Activated CD4-positive, alpha-beta T cell treated with anti-CD3 and anti-CD28 coated beads for 24 hours (primary cell): ENCODE measurements at regions not wholly inside any gene's neighbourhood (a gene's known extent, or its start where the extent isn't known, plus 50 kb on each side); places are given as distances from the start of the nearest gene placed in this dataset.

ENCODE experiments used
- DNase-seq, 2 donors: peaks; one replicate each; pipeline ENCODE4 v3.0.0-alpha.2; 2020; ENCODE audit warnings: low read depth in 2 of 2

DNA sequence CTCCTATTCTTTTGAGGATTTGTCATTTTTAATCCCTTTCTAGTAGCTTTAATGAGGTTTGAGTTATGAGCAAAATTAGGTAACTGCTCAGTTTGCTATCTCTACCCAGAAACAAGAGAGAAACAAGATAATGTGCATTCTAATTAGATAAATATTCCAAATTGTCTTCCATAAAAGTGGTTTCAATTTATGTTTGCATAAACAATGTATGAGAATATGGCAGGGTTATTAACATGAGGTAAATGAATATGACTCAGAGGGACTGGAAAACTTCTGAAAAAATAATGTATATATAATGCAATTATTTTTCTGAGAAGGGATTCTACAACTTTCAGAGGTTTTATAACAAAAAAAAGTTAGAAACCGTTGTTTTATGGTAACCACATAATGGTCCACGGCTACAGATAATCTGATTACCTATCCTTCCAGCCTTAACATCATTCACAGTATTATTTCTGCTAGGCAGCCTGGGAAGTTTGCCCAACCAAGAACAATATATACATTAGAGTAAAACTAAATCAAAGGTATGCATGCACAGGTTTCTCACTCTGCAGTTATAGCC lies 101.2 kb downstream of the CRPPA start:
- no peak for DNase-seq

DNA sequence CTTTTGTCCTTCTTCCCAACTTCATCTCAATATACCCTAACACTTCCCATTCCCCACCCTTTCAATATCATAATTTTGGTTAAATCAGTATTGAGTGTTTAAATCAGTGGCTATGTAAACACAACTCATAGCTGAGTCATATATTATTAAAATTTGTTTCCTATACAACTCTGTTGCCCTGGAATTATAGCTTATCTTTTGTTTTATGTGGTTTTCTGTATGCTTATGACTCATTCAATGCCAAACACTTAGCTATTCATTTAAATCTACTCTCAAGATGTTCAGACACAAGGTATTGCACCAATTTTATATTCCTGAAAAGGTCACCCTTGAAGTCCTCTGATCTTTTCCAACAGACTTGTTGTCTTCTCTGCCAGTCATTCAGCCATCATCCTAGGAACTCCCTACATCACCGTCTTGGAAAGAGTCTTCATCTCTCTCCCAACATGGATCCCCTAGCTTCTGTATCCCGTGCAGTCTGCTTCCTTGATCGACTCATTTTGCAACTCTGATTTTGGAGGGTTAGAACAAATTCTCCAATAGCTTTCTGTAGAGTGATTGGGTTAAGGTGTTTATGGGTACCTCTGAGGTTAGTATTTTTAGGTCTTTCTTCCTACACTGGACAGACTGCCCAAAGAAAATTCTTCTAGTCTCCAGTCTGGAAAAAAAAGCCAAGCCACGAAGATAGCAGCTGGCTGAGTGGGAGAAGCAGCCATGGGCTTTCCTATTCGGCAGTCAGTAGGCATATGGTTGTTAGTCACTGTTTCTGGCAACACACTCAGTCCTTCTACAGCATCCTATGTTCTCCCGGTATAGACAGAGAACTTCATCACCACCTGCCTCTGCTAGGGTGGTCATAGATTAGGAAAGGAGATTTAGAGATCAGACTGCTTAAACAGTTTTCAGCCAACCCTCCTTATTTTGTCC lies 102.1 kb downstream of the CRPPA start:
- no peak for DNase-seq

- DNase-seq, result no peak
These were observed 102.9 kb downstream of the CRPPA start for GRCh38 chr7:16318463-16318862.

DNA sequence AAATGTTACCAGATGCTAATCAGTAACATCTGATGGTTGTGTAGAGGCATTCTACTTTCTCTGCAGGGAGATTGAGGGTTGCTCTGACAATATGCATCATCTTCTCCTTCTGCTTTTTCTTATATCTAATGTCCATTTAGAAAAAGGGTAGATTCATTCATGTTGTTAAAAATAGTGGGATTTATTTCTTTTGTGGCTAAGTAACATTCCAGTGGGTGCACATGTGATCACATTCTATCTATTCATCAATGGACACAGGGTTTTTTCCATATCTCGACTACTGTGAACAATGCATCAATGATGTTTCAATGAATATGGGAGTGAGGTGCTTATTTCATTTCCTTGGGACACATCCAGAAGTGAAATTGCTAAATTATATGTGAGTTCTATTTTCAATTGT lies 103.9 kb downstream of the CRPPA start:
- DNase-seq, result no peak

GRCh38 chr7:16315280-16315679 lies 106.1 kb downstream of the CRPPA start:
- DNase-seq, result no peak

- DNase-seq, result no peak
These were observed 112.2 kb downstream of the CRPPA start for GRCh38 chr7:16309129-16309528.

DNA sequence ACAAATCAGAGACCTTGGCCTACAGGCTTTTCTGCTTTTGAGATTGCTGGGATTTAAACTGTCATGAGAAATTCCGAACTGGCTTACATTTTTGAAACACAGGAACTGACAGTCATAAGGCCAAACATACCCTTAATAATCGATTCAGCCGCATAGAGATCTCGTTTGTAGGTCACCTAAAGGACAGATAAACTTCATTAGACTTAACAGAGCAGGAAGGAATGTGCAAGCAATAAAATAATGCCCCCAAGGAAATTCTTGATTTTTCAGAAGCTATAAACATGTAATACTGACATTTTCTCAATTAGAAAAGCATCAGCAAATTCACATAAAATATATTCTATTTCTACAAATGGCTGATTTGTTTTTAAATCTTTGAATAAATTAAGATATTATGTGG lies 120.0 kb downstream of the CRPPA start:
- DNase-seq, result no peak

- DNase-seq, result no peak
These were observed 120.9 kb downstream of the CRPPA start for GRCh38 chr7:16300361-16300895.

- DNase-seq, result no peak
These were observed 121.5 kb downstream of the CRPPA start for GRCh38 chr7:16299853-16300252.

DNA sequence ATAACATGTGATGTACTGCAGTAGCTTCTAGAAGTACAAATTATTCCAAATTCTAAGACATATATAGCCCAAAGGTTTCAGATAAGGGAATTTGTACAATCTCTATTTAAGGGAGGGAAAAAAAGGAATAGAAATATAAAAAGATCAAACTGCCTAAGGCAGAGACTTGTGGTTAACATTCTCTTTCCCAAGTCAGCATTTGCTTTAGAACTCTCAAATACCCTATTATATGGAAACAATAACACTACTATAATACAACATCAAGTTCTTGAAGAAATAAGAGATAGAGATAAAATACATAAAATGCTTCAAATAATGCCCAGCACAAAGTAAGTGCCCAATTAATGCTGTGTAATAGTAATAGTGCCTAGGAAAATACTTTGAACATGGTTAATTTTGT lies 123.1 kb downstream of the CRPPA start:
- DNase-seq, result no peak

GRCh38 chr7:16295558-16295957 lies 125.8 kb downstream of the CRPPA start:
- DNase-seq, result no peak

- no peak for DNase-seq
These were observed 127.5 kb downstream of the CRPPA start for GRCh38 chr7:16293669-16294425.

- no peak for DNase-seq
These were observed 136.8 kb downstream of the CRPPA start for GRCh38 chr7:16284581-16284980.

- no peak for DNase-seq
These were observed 143.1 kb downstream of the CRPPA start for GRCh38 chr7:16278167-16278787.

DNA sequence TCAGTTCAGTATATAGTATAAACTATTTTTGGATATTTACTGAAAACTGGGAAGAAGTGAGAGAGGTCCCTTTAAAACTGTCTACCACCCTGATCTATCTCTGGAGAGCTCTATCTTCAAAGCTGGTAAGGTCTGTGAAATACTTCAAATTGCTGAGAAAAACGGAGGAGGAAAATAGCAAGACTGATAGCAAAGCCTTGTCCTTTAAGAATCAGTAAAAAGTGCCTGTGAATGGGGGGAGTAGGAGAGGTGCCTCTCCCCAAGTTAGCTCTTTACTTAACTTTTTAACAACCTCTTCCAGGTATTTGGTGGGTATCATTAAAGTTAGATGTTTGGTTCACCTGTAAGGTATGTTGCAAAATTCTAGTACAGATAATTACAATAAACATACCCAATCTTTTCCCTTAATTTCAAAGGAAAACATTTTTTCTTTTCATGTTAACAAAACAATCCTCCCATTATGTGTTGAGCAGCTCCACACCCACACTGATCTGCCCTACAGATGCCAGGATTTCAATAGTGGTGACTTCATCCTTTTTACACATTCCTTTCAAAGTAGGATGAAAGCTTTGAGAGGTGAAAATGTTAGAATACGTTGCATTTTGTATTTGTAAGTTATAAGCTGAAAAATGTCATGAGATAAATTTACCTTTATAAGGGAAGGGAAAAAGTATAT lies 149.2 kb downstream of the CRPPA start:
- DNase-seq, result no peak

- DNase-seq, result no peak
These were observed 149.9 kb downstream of the CRPPA start for GRCh38 chr7:16271355-16271915.

GRCh38 chr7:16270844-16271243 lies 150.5 kb downstream of the CRPPA start:
- no peak for DNase-seq

DNA sequence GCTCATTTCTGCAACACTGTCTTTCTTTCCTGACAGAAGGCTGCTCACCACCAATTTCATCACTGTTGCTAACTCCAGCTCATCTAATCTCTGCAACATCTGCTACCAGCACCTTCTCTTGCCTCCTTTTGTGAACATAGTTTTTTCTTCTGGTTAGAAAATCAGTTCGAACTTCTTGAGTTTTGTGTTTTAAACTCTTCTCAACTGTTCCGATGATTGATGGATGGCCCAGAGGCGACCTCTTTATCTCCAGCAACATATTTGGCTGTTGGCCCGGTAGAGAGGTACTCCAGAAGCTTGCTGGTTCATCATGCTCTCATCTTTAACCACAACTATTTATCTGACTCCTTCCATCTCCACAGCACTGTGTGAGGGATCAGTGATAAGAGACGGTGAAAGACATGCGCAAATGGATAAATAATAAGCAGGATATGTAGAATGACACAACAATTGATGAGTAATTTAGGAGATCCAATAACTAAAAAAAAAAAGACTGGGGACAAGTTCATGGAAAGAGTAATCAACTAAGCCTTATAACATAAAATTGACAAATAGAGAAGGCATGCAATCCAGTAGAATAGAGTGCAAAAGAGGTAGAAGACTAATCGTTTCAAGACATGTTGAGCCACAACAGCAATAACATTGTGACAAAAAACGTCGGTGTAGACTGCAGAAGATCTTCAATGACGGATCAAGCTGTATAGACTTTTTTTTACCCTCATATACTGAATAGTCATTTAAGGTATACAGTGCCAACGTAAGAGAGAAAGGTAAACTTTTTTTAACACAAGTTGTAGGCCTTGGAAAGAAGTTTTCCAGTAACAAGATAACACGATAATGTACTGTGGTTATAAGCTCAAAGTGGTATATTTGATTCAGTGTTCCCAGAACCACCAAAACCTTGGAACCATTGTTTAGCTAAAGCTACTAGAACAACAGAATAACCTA lies 152.2 kb downstream of the CRPPA start:
- no peak for DNase-seq

DNA sequence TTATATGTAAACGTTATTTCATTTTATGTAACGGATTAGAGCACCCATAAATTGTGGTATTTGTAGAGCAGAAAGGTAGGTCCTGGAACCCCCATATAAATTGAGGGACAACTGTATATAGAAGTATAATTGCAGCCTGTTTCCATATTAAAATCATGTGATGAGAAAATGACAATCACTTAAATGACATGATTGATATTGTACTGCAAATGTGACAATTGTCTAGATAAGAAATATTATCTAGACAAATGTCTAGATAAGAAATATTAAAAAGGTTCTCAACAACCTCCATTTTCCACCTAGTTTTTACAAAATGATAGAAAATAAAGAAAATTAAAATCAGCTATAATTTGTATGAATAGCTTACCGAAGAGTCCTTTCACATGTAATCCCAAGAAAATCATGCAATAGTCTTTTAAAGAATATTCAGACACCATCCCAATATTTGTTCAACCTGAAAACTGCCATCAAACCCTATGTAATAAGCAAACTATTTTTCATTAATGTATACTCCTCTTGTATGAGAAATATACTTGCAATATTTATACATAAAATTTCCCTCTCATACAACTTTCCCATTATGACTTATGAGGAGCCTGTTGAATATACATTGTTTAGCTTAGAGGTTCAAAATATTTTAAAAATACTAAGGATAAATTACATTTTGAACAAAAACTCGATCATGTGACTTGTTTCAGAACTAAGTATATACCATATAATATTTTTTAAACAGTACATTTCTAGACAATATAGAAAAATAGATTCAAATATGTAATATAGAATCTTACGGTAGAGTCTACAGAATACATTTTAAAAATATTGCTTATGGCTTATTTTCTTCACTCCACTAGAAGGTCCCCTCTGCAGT lies 153.2 kb downstream of the CRPPA start:
- DNase-seq, result no peak
